HG02973 (cell line): ENCODE measurements at regions not wholly inside any gene's neighbourhood (a gene's known extent, or its start where the extent isn't known, plus 50 kb on each side); places are given as distances from the start of the nearest gene placed in this dataset.

Source experiments
- ATAC-seq: cut with Tn5 transposase; IDR thresholded peaks from one replicate; pipeline ENCODE4 v1.9.1; 2021; ENCODE audit warnings: moderate library complexity; ENCODE audit not compliant: unreplicated experiment

GRCh38 chr11:79762279-79762921, 321.6 kb upstream of the TENM4 start:
- ATAC-seq: no peak

GRCh38 chr11:79758325-79758724, 317.5 kb upstream of the TENM4 start:
- no peak for ATAC-seq

DNA sequence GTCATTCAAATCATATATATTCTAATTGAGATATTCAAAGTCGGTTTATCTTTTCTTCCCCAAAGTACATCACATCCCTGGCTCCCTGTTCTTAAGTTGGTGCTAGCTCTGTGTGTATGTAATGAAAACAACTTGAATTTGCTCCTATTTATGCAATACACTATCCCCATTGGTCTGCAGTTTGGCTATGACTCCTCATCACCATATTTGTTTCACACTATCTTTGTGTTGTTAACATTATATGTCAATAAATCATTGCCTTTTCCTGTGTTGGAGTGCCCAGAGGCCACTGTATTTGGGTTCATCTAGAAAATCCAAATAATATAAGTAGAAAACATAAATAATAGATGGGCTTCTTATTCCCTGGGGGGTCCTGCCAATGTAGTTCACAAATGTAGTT, 306.6 kb upstream of the TENM4 start:
- ATAC-seq: no peak

DNA sequence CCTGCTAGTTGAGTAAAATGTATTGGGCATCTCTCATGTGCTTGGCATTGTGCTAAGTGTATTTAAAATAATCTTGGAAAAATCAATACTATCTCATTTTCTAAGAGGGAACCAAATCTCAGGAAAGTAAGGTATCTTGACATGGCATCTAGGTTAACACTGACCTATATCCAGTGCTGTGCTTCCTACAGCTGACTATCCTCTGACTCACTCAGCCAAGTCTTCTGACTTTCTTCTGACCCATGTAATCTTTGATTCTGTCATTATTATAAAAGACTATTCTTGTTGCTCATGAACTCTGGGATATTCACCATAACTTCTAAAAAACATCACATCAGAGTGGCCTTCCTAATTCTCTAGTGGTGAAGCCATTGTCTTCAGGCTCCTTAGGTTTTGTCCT, 304.1 kb upstream of the TENM4 start:
- no peak for ATAC-seq

DNA sequence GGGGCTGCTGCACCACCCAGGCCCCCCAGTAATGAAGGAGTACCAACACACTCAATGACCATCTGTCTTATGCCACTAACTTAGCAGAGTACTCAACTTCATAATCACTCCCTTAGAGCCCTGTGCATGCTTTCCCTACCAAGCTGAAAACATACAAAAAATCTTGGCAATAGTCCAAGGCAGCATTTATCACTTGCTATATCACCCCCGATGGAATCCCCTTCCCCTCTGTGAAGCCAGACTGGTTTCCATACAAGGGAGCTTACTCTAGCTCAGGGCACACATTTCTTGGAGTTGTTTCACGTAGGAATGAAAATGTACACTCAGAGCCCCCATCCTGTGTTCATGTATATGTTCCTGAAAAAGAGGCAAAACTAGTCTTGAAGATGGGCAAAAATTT, 301.3 kb upstream of the TENM4 start:
- no peak for ATAC-seq

DNA sequence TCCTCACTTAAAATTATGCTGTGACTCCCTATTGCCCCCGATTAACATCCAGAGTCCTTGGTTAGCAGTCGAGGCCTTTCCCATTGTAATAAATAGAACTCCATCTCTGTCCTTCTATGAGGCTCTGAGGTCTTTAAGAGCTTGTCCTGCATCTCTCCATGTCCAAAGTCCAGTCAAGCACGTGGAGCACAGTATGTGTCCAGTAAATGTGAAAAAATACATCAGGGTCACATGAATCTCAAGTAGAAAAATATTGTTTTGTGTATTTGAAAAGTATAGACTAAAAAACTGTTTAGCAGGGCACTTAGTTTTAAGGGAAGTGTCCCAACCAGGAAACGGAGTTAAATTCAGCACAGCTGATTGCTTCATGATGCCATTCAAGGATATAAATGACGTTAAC, 298.8 kb upstream of the TENM4 start:
- no peak for ATAC-seq

DNA sequence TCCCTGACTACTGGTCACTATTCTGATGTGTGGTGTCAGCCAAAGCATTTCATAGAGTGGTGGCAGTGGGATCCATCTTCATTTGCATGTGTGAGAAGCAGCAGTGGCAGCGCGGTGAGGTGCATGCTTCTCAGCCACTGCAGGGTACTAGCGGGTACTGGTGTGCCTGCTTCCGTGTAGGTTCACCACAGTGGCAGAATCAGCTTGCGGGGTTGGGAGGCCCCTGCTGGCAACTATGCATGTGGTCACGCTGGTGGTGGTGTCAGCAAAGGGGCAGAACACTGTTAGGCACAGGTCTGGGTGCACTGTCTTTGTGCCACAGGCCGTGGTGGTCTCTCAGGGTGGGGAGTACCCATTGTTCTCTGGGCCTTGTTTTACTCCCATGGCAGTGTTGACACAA, 286.4 kb upstream of the TENM4 start:
- no peak for ATAC-seq

DNA sequence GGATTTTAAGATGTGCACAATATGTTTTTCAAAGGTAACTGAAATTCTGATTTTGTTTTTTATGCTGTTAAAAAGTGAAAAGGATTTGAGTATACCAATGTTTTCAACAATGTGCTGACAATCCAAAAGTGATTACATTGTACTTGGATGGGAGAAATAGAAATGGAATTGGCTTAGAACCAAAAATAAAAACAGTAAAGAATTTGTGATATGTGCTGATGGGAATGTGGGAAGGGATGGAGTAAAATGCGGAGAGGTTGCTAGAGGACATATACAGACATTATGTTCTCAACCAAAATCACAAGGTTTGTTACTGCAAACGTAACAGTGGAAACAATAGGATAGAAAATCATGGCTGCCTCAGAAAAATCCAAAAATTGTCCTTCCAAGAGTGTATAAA, 279.3 kb upstream of the TENM4 start:
- ATAC-seq: no peak

GRCh38 chr11:79708319-79708932, 267.6 kb upstream of the TENM4 start:
- no peak for ATAC-seq

DNA sequence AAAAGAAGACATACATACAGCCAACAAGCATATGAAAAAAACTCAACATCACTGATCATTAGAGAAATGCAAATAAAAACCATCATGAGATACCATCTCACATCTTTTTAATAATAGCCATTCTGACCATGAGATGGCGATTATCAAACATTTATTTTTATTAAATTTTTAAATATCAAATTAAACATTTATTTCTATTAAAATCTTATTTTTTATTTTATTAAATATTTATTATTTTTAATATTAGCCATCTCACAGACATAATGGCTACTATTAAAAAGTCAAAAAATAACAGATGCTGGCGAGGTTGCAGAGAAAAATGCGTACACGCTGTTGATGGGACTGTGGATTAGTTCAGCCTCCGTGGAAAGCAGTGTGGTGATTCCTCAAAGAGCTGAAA, 264.8 kb upstream of the TENM4 start:
- ATAC-seq: no peak

DNA sequence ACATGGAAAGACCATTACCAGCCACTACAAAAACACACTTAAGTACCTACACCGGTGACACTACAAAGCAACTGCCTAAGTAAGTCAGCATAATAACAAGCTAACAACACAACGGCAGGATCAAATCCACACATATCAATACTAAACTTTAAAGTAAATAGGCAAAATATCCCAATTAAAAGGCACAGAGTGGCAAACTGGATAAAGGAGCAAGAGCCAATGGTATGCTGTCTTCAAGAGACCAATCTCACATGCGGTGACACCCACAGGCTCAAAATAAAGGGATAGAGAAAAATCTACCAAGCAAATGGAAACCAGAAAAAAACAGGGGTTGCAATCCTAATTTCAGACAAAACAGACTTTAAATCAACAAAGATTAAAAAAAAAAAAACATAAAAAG, 261.5 kb upstream of the TENM4 start:
- ATAC-seq: no peak

DNA sequence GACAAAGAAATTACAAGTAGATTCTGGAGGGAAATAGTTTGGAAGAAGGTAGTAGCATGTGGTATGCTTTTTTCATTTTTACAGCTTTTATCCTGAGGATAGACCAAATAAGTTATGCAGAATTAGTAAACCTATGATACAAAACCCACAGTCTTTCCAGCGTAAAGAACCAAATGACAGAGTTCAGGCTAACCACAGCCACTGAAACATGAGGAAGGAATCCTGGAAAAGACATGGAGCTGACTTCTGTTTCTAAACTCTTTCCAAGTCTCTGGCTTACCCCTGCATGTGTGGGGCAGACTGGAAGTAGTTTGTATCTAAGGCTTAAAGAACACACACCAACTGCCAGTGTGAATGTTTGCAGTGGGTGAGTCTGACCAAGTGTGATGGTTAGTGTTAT, 258.4 kb upstream of the TENM4 start:
- ATAC-seq: no peak

GRCh38 chr11:79697905-79698304, 257.1 kb upstream of the TENM4 start:
- no peak for ATAC-seq

DNA sequence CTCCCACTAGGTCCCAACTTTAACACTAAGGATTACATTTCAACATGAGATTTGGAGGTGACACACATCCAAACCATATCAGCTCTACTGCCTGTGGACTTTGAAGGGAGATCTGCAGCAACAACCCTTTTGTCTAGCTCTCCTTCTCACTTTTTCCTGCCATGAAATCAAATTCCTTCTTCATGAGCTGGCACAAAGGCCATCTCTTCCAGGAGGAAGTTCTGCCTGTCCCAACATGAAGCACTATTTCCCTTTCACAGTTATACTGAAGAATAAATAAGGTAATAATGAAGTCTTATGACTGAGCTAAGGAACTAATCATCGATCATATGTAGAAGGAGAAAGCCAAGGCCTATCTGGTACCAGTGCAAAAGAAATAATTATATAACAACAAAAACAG, 253.5 kb upstream of the TENM4 start:
- ATAC-seq: no peak

- ATAC-seq: no peak
Observed at GRCh38 chr11:79691445-79691844, 250.6 kb upstream of the TENM4 start.

DNA sequence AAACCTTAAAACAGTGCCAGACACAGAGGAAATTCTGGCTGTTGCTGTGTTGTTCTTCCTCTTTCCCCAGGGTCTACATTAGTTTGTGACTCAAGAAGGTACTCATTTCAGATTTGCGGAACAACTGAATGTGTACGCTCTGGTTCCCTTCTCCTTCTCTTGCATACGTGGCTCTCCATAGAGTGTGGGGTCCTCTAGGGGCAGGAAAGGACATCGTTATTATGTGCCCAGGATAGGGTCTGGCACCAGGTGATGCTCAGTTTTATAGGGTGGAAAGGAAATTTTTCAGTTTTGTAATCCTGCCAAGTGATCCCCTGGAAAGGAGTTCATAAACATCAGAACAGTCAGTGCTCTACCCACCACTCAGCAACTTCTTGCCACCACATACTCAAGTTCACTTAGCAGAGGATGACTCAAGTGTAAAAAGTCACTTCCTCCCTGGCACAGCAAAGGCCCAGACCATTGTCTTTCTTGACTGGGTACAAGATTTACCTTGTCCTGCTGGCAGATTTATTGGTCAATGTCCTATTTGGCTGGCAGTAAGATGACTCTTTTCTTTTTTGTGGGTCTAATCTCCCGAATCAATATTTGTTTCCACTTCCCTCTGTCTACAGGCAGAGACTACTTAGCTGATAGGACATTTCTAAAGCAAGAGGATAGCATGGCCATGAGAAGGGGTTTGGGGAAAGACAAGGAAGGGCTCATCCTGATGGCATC, 246.0 kb upstream of the TENM4 start:
- ATAC-seq: no peak

DNA sequence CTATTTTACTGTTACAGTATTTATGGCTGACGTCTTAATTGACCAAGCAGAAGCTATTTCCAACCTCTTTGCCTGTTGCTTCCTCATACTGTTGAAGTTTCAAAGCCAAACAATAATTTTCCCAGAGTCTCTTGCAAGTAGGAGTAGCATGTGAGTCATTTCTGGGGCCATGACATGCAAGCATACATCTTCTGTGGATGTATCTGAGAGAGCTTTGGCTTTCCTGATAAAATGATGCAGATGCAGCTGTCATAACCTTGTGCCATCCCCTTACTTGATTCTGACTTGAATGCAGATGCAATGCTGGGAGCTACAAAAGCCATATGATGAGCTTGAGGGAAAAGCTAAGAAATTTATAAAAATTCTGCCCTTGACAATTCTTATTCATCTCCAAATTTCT, 243.1 kb upstream of the TENM4 start:
- no peak for ATAC-seq

DNA sequence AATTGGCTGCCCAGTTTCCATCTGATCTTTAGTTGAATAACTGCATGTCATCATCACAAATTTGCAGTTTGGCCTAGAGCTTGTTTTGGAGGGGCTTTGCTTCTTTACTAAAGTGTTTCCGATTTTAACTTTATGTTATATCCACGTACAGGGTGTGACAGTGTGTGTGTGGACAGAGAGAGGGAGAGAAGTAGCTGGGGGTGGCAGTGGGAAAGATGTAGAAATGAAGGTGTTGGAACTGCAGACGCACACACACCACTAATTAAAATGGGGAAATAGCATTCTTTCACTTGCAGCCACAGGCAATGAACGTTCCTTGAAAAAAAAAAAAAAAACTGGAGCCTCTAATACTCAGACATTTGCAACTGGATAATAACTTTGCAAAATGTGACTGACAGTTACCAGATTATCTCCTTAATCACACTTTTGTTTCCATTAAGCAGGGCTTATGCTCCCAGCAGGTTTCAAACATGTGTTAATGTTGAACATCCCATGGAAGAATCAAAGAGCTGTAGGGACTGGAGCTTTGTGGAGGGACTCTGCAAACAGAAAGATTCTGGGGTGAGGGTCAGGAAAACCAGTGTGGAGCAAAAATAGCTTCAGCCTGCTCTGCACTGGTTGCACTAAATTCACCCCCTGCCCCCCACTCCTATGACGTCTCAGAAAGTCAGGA, 238.1 kb upstream of the TENM4 start:
- ATAC-seq: no peak

- ATAC-seq: no peak
Observed at GRCh38 chr11:79676396-79676795, 235.6 kb upstream of the TENM4 start.

DNA sequence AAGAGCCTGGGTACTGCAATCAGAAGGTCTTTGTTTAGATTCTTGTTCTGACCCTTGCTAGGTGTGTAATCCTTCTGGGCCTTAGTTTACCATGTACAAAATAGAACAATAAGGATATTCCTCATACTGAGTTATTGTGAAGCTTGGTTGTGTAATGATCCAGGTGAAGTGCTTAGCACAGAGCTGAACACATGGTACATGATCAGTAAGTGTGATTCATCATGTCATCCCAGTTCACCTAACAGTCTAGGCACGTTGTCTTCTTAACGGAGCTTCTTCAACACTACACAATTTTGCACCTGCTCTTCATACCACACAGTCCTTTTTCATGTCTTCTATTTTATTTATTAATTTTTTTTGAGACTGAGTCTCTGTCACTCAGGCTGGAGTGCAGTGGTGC, 234.3 kb upstream of the TENM4 start:
- no peak for ATAC-seq

GRCh38 chr11:79672786-79673185, 232.0 kb upstream of the TENM4 start:
- no peak for ATAC-seq

GRCh38 chr11:79671401-79671800, 230.6 kb upstream of the TENM4 start:
- ATAC-seq: no peak
